CD4-positive, alpha-beta T cell treated with Interleukin-4 for 1 hour (primary cell): ENCODE measurements at regions not wholly inside any gene's neighbourhood (a gene's known extent, or its start where the extent isn't known, plus 50 kb on each side); places are given as distances from the start of the nearest gene placed in this dataset.

Source experiments
- DNase-seq, 2 donors: peaks; one replicate each; pipeline ENCODE4 v3.0.0-alpha.2; 2020 to 2022

- DNase-seq = no peak
Observed at GRCh38 chr6:15194453-15194852, 51.4 kb upstream of the JARID2 start.
